HG03520 (cell line): ENCODE measurements at regions not wholly inside any gene's neighbourhood (a gene's known extent, or its start where the extent isn't known, plus 50 kb on each side); places are given as distances from the start of the nearest gene placed in this dataset.

Source experiments
- ATAC-seq: cut with Tn5 transposase; IDR thresholded peaks from one replicate; pipeline ENCODE4 v1.9.1; 2021; ENCODE audit warnings: mild to moderate bottlenecking, moderate library complexity; ENCODE audit not compliant: unreplicated experiment

DNA sequence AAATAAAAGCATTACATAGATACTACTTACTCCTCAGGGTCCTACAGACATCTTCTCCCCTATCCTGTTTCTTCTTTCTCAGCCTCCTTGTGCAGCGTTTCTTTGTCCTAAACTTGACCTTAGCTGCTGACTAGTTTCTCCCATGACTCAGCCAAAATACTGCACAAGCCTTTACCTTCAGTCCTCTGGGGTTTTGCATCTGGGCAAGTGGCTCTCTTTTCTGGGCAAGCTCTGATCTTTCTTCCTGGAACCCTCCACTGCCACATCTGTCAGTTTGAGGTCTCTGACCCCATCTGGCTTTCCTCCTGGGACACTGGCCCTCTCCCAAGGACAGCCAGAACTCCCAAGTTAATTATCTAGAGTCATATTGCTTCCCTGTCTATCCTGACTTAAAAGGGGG, 838.4 kb downstream of the DHX35 start:
- ATAC-seq = peak; percentile 48

DNA sequence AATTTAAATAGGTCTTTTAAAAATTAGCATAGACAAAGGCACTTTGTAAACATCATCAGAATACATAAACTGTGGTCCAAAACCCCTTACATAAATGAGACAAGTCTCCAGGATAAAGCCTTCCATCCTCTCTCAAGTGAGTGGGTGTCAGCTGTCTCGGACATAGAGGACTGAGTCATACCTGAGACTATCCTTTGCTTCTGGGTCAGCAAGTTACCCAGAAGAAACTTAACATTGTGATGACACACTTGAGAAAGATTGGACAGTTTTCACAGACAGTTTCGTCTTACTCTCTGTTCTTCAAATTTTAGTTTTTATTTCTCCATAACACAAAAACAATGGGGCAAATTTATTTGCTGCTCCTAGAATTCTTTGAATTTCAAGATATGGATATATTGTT, 838.0 kb downstream of the DHX35 start:
- ATAC-seq = peak; percentile 82

DNA sequence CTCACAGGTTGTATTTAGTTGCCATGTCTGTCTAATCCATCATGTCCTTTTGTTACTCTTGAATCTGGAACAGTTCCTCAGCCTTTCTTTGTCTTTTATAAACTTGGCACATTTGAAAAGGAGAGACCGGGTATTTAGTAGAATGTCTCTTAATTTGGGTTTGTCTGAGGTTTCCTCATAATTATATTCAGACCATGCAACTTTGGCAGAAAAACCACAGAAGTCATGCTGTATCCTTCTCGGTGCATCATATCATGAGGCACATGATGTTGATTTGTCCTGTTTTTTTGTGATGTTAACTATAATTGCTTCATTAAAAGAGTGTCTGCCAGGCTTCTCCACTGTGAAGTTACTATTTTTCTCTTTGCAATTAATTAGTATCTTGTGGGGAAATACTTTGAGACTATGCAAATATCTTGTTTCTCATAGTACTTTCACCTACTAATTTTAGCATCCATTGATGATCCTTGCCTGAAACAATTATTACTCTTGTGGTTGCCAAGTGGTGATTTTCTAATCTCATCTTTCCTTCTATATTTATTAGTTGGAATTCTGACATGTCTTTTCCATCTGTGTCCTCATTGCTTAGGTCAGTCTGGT, 837.3 kb downstream of the DHX35 start:
- no peak for ATAC-seq

DNA sequence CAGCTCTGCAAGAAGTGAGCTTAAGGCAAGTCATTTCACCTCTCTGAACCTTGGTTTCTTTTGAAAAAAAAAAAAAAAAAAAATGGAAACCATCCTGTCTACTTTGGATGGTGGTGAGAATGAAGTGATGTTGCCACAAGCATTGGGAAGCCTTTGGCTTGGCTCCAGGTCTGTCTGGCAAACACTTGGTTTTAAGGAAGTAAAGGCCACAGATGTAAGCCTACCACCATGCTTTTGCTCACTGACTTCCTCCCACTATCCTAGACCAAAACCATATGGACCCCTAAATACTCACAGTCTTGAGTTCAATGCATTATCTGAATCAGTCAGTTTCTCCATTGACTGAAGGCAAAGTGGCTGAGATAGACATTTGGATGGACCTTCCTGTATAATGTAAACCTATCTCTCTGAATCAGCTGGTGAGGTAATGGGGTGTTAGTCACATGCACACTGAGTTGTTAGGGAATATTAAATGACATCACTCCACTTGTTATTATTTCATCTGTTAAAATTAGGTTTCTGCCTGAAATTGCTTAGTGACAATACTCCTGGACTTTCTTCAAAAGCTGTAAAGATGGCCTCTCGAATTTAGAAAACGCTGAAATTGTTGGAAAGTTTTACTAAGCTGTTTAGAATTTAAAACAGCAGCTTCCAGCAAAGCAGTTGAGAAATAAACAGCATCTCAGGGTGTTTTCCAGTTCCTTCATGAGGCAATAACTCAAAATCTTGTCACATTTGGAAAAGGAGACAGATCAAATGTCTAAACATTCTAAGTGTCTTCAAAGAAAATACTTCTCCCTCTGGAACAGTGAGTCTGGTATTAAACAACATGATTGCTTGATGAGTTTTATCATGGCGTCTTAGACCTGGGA, 833.5 kb downstream of the DHX35 start:
- ATAC-seq = no peak

DNA sequence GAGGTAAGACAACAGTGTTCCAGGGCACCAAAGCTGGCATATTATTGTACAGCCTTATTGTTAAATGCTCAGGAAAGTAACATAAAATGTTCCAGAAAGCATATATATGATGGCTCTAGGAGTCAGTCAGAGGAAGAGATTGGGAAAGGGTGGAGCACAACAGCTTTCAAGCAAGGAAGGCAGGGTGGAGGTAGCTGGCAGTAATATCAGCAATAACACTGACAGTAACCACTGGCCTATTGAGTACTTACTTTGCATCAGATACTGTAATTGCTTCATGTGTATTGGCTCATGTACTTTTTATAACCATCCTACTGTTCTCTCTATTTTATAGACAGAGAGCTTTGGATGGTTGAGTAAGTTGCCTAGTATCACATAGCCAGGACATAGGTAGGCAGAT, 830.2 kb downstream of the DHX35 start:
- ATAC-seq = no peak

DNA sequence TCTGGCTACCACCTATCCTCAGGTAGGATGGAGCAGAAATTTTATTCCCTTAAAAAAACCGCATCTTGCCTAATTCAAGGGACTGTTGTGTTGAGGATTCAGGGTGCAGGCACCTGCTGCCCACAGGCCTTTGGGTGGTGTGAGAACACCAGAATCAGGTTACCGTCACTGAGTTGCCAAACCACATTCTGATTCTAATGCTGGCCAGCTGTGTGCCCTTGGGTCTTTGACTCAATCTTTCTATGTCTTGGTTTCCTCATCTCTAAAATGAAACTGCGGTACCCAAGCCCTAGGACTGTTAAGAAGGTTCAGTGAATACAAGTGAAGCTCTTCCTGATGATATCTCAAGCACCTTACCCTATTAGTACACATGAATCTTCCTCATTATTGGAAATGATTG, 827.3 kb downstream of the DHX35 start:
- no peak for ATAC-seq

DNA sequence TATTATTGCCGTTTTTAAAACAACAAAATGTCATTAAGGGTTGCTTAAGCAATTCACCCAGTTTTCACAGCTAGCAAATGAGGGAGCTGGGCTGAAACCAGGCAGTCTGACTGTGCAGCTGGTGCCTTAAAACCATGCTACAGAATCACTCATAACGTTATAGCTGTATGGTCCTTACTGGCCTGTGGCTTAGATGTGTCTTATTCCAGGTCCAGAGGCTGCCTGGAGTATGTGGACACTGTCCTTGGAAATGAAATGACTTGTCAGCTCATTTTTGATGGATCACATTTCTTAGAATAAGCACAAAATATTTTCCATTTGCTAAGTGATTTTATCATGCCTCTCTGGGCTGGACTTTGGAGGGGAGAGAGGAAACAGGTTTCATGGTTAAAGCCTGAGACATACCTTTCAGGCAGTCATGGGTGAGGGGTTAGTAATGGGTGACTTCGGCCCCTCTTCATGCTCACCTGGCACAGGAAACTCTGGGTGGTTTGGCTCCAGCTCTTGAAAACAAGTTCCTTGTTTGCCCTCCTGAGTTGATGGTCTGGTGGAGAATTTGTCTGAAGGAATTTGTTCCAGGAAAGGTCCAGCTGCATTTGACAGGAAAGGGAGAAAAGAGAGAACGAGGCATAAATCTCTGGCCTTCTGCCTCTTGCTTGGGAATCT, 823.2 kb downstream of the DHX35 start:
- ATAC-seq = no peak

DNA sequence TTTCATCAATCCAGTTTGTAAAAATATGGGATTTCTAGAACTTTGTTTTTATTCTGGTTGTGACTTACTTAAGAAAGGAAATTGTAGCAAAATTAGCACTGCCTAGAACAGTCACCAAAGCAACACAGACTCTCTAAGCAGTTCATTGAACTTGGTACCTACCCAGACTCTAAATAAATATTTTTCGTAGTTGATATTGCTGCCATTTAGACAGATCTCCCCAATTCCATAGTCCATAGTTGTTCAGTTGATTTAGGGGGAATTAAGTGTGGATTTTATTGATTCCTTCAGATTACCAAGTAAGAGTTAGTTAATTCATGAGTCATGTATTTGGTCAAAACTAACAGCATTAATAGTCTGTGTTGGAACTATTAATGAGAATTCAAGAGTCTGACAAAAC, 822.5 kb downstream of the DHX35 start:
- ATAC-seq = no peak

DNA sequence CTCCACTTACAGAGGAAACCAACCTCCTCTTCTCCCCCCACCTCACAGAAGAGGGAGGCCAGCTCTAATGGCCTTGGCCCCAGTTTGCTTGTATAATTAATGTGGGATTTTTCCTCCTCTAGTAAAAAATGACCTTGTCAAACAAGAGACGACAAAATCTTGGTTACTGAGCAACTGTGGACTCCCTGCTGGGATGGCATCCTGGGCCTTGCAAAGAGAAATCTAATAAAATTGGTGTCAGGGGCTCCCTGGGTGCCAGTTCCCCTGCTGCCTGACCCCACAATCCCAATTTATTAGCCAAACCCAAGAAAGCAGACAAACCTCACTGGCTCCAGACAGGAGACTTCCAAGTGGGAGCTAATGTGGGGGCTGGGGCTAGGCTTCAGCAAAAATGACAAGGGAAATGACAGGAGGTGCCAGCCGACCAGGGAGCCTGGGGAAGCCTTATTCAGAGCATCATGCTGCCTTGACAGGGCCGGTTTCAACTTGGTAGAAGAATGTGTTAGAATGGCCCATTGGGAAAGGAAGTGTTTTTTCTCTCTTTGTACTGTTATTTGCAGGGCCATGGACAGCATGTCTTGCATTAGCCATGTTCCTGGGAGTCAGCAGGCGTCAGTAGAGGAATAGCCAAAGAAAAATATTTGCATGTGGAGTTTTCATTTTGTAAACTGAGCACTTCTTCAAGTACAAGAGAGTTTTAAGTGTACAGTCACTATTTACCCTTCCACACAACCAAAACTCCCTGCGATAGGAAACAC, 816.9 kb downstream of the DHX35 start:
- ATAC-seq = no peak

DNA sequence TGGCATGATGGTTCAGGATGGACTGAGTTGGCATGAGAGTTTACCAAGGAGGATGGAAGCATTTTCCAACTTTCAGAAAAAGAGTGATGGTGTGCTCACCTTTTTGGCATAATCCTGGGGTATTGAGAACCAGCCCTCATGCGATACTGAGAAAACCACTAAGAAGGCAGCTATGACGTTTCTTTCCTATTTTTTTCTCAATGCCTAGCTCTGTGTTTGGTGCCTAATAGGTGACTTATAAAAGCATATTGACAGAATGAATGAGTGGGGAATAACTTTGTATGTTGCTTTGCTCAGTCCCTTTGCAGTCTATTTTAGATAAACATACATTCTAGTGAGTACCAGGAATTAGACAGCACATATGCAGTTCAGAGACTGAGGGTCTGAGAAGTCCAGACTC, 816.3 kb downstream of the DHX35 start:
- no peak for ATAC-seq

DNA sequence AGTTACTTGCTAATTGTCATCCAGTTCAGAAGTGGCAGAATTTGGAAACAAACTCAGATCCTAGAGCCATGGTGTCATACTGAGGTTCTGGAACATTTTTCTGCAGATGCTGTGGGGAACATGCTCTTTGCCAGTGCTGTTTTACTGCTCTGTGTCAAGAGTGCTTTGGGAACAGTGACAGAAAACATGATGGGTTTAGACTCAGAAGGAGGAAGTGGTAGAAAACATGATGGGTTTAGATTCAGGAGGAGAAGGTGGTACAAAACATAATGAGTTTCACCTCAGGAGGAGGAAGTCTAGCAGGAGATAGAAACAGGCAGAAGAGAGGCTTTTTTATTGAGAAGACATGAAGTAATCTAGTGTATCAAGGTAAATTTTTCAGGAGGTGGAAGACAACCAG, 815.5 kb downstream of the DHX35 start:
- no peak for ATAC-seq

DNA sequence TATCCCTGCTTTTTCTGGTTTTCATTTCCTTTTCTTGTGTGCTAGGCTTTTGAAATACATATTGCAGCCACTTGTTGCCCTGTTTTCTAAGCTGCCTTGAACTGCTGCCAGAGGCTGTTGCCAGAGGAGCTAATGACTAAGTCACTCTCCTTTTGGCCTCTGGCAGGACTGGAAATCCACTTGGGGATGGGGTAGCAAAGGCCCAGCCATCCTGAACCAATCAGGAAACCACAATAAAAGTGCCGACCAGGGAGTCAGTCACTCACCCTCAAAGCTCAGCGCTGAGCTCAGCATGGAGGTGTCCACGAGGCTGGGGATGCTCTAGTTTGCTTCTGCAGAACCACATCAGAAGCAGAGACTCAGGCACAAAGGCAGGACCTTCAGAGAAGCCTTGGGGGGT, 813.0 kb downstream of the DHX35 start:
- no peak for ATAC-seq

DNA sequence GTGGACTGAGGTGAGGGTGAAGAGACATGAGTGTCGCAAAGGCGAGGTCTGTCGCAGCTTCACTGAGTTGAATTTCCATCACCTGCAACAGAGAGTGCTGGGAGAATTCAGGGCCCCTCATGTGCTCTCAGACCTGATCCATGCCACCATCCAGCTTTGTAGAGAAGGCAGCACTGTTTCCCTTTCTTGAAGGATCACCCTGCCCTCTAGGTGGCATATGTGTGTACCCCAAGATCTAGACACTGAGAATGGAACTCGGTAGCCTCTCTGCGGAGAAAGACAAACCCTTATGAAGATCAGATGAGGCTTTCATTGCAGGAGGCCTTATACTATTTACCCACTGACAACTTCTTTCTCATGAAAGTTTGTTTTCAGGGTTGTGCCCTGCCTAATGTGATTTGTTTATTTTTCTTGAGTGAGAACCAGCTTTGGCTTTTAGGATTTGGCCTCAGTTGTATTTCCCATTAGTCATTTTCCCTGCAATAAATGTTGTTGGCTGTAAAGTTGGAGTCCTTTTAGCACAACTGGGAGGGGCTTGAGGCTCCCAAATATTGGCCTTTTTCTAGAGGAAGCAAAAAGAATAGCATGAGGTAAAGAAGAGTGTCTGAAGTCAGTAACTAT, 811.3 kb downstream of the DHX35 start:
- no peak for ATAC-seq

DNA sequence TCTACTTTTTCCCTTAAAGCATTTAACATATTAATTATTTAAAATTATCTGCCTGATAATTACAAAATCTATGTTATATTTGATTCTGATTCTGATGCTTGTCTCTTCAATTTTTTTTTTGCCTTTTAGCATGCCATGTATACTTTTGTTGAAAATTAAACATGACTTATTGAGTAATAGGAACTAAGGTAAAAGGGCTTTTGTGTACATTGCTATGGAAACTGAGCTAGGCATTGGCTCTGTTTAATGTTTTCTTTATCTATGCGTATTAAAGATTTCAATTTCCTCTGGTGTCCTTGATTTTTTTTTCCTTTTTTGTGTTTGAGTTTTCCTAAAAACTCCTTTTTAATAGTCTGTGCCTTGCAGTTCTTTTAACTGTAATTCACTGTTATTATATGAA, 805.2 kb downstream of the DHX35 start:
- ATAC-seq = no peak

DNA sequence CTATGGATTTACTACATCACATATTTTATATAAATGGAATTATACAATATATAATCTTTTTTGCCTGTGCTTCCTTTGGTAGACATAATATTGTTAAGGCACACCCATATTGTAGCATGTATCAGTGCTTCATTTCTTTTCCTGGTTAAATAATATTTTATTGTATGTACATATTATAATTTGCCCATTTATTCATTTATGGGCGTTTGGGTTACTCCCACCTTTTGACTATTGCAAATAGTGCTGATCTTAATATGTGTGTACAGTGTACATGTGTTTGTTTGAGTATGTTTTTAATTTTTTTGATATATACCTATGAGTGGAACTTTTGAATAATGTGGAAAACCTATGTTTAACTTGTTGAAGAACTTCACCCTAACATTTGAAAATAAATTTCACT, 804.2 kb downstream of the DHX35 start:
- ATAC-seq = no peak

DNA sequence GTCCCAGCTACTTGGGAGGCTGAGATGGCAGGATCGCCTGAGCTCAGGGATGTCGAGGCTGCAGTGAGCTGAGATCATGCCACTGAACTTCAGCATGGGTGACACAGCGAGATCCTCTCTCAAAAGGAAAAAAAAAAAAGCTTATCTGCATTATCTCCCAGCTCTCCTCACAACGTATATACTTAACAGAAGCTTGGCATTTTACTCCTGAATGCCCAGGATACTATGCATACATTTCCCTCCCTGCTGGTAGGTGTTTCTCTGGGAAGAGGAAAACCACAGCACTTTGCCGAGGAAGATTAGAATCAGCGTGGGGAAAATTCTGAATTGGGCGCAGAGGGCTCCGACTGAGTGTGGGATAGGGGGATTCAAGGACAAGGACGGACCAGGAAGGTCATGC, 800.6 kb downstream of the DHX35 start:
- no peak for ATAC-seq

DNA sequence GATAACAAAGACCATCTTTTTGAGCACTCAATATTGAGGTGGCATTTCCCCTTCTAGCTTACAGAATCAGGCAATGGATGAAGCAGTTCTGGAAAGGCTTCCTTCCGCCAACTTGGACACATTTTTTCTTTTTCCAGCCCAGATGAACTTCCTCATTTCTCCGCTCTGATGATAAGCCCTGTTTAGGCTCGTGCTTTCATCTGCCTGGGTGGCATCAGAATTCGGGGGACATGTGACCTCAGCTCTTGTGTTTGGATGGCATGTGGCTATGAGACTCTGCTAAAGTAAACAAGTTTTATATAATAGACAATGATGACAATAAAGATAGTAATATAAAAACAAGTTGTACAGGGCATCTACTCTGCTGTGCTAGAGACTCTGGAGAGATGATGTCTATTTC, 796.7 kb downstream of the DHX35 start:
- no peak for ATAC-seq

DNA sequence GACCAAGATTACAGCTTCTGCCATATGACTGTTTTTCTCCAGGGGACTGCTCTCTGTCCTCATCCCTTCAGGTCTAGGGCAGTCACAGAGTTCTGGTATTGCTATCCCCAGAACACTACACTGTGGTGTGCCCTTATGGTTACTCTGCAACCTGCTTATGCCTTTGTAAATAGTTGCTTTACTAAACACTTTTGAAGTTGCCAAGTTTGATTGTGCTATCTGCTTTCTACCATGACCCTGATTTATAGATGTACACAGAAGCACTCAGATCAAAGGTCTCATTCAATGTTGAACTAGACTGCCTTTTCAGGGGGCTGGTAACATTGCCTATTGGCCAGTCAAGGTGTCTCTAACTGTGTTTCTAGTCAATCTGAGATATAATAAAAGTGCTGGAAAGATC, 794.7 kb downstream of the DHX35 start:
- ATAC-seq = no peak

DNA sequence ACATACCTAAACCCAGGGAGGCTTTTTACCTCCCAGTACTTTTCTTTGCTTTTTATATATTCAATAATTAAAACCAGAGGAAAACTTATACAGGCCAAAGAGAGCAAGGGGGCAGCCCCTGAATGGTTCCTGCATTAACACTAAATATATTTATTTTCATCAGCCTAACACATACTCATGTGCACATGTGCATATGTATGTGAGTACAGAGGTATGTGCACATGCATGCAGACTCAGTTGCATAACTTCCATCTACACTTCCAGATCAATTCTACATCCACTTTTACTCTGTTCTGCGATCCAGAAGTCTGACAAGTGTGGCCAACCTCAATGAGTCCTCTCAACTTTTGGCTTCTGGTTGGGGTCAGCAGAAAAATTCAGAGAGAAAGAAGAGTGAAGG, 794.2 kb downstream of the DHX35 start:
- ATAC-seq = no peak

DNA sequence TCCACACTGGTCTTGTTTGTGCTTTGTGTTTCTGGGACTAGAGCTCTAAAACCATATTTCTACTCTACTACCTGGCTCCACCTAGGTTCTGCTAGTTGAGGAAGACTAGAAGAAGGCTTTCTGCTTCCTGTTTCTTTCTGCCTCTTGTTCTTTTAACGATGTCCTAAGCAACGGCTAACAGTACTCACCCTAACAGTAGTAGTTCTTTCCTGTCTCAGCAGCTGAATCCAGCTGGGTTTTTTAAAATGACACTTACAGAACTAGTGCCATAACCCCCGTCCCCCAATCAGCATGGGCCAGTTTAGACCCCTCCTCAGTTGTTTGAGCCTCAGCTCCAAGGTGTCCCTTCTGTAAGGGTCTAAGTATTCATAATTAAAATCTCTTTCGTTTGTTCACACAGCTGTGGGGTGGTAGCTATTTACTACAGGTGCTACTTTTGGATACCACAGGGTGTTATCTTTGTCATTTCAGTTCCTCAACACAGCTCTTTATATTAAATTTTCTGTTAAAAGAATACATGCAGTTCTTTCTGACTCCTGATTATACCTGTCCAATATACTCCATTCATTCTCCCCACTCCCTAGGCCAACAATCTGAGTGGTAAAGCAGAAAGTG, 790.2 kb downstream of the DHX35 start:
- no peak for ATAC-seq
